HL-60 (cell line): ENCODE measurements at regions not wholly inside any gene's neighbourhood (a gene's known extent, or its start where the extent isn't known, plus 50 kb on each side); places are given as distances from the start of the nearest gene placed in this dataset.

Source experiments
- DNase-seq, 2 experiments: peaks; one replicate each; pipeline ENCODE4 v3.0.0-alpha.2; 2010 to 2020; ENCODE audit warnings: low read depth in 1 of 2, low spot score in 1 of 2
- H3K27ac ChIP-seq: fragments of 250-450 bp; sonication (Bioruptor Pico); replicated peaks from 2 replicates; pipeline ENCODE4 v1.5.1; 2020; ENCODE audit warnings: mild to moderate bottlenecking, moderate library complexity
- H3K27me3 ChIP-seq: fragments of 250-450 bp; sonication (Bioruptor Pico); 2 replicates; pipeline ENCODE4 v1.5.1; 2021; ENCODE audit warnings: mild to moderate bottlenecking, moderate library complexity; ENCODE audit not compliant: insufficient read depth, poor library complexity, severe bottlenecking
- H3K4me3 ChIP-seq: replicated peaks from 2 replicates; pipeline ENCODE4 v1.5.1; 2011; ENCODE audit warnings: mild to moderate bottlenecking, control low read depth, low read length; ENCODE audit not compliant: insufficient read depth
- GABPA ChIP-seq: IDR thresholded peaks from 2 replicates; pipeline ENCODE4 v1.6.1; 2012; ENCODE audit warnings: low read depth
- POLR2AphosphoS5 ChIP-seq: IDR thresholded peaks from 2 replicates; pipeline ENCODE4 v1.6.1; 2012; ENCODE audit warnings: low read depth
- SPI1 ChIP-seq: IDR thresholded peaks from 2 replicates; pipeline ENCODE4 v1.6.1; 2012; ENCODE audit warnings: low read depth, mild to moderate bottlenecking, borderline replicate concordance
- TF ChIP-seq, protein P1 (sequence below): IDR thresholded peaks from one replicate; pipeline ENCODE4 v1.5.1; 2011; ENCODE audit warnings: low read length, control low read depth, inconsistent platforms; ENCODE audit not compliant: insufficient read depth
- TF ChIP-seq, protein P2 (sequence below): IDR thresholded peaks from 2 replicates; pipeline ENCODE4 v1.6.1; 2012; ENCODE audit warnings: low read depth; ENCODE audit not compliant: insufficient replicate concordance

DNA sequence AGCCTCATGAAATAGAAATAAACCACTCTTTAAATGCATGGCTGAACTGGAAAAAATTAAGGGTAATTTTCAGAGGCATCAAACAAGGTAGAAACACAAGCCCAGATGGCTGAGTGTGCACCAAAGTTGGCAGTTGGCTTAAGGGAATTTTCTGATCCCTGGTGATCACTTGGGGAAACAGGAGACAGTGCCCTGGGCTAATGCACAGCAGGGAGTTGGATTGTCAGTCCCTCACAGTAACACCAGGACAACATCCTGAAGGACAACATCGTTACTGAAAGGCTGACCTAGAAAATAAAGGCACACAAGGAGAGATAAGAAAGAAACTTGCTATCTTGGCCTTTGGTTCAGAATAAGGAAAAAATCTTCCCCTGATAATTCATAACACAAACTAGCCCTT, 417.0 kb downstream of the SLC4A3 start:
- no peak for DNase-seq
- peaks cover 5% of the 10 kb centered on the region for H3K27me3 ChIP-seq

DNA sequence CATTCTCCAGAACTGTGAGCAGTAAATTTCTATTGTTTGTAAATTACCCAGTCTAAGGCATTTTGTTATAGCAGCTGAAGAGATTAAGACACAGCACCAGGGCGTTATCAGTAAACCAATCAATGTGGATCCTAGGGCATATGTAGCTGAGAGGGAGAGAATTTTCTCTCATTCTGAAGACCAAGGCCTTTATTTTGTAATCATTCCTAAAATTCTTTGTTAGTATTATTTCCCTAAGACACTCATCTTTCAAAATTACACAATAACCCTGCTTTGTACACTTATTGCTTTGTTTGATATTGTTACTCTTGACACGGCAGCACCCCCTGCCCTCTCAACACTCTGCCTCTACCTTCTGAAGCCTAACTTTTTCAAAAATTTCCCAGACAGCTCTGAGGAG, 419.1 kb downstream of the SLC4A3 start:
- no peak overlapping the region for H3K27ac ChIP-seq
- no peak overlapping the region for H3K4me3 ChIP-seq
- DNase-seq, result no peak
- peaks cover 5% of the 10 kb centered on the region for H3K27me3 ChIP-seq
- TF ChIP-seq SPI1 (no peak), GABPA (no peak), POLR2AphosphoS5 (no peak)
- TF ChIP-seq, protein P1, sequence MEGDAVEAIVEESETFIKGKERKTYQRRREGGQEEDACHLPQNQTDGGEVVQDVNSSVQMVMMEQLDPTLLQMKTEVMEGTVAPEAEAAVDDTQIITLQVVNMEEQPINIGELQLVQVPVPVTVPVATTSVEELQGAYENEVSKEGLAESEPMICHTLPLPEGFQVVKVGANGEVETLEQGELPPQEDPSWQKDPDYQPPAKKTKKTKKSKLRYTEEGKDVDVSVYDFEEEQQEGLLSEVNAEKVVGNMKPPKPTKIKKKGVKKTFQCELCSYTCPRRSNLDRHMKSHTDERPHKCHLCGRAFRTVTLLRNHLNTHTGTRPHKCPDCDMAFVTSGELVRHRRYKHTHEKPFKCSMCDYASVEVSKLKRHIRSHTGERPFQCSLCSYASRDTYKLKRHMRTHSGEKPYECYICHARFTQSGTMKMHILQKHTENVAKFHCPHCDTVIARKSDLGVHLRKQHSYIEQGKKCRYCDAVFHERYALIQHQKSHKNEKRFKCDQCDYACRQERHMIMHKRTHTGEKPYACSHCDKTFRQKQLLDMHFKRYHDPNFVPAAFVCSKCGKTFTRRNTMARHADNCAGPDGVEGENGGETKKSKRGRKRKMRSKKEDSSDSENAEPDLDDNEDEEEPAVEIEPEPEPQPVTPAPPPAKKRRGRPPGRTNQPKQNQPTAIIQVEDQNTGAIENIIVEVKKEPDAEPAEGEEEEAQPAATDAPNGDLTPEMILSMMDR, result no peak
- TF ChIP-seq, protein P2, sequence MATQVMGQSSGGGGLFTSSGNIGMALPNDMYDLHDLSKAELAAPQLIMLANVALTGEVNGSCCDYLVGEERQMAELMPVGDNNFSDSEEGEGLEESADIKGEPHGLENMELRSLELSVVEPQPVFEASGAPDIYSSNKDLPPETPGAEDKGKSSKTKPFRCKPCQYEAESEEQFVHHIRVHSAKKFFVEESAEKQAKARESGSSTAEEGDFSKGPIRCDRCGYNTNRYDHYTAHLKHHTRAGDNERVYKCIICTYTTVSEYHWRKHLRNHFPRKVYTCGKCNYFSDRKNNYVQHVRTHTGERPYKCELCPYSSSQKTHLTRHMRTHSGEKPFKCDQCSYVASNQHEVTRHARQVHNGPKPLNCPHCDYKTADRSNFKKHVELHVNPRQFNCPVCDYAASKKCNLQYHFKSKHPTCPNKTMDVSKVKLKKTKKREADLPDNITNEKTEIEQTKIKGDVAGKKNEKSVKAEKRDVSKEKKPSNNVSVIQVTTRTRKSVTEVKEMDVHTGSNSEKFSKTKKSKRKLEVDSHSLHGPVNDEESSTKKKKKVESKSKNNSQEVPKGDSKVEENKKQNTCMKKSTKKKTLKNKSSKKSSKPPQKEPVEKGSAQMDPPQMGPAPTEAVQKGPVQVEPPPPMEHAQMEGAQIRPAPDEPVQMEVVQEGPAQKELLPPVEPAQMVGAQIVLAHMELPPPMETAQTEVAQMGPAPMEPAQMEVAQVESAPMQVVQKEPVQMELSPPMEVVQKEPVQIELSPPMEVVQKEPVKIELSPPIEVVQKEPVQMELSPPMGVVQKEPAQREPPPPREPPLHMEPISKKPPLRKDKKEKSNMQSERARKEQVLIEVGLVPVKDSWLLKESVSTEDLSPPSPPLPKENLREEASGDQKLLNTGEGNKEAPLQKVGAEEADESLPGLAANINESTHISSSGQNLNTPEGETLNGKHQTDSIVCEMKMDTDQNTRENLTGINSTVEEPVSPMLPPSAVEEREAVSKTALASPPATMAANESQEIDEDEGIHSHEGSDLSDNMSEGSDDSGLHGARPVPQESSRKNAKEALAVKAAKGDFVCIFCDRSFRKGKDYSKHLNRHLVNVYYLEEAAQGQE, result no peak

More for the DNA sequence above, 417.0 kb downstream of the SLC4A3 start:
- H3K4me3 ChIP-seq, result no peak overlapping the region
- H3K27ac ChIP-seq, result no peak overlapping the region
- TF ChIP-seq POLR2AphosphoS5 (no peak), SPI1 (no peak), GABPA (no peak)

DNA sequence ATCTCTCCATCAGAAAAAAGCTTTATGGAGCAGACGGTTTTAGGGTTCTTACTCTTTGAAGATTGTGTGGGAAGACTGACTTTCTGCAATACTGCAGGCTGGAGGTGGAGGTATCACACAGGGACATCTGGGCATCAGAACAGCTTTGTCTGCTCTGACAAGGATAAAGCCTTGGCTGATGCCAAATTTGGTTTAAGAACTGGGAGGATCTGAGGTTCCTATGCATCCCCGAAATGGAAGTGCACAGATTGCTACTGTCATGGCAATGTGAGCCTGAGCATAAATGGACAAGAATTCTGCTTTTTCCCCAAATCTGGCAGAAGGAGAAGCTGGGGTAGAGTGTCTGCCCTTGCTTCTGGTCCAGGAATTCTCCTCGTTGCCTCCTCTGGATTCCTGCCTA, 424.3 kb downstream of the SLC4A3 start:
- Histone ChIP-seq H3K27ac (no peak overlapping the region), H3K27me3 (peaks cover 3% of the 10 kb centered on the region), H3K4me3 (no peak overlapping the region)
- DNase-seq, result no peak
- TF ChIP-seq, protein P2, result no peak
- TF ChIP-seq SPI1 (no peak), GABPA (no peak), POLR2AphosphoS5 (no peak)
- TF ChIP-seq, protein P1, result no peak

DNA sequence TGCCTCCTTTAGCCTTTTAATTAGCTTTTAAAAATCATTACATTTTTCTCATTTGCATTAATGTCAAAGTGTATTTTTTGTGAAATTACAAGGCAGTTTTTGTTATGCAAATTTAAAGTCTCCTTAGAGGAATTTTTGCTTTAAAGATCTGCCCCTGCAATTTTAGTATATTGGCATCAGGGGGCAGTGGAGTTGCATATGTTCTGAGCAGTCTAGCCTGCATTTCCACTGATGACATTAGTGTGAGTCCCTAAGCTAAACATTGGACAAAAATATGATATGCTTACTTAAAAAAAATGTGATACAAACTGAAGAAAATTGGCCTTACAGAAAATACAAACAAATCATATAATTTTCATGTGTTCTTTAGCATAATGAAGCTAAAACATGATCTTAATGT, 426.5 kb downstream of the SLC4A3 start:
- no peak overlapping the region for H3K4me3 ChIP-seq
- H3K27ac ChIP-seq, result no peak overlapping the region
- TF ChIP-seq, protein P2, result no peak
- no peak for TF ChIP-seq GABPA
- DNase-seq, result peak in 1 of 2 experiments; percentile 1
- H3K27me3 ChIP-seq, result peaks cover under 1% of the 10 kb centered on the region
